NCI-H526 (cell line): ENCODE measurements at regions not wholly inside any gene's neighbourhood (a gene's known extent, or its start where the extent isn't known, plus 50 kb on each side); places are given as distances from the start of the nearest gene placed in this dataset.
"Not testable (repeated sequence)": the region's sequence is repeated elsewhere in the genome, so short reads cannot be mapped to it uniquely, and the experiment has no call there.

Experiments
- DNase-seq, 2 experiments: peaks; one replicate each; lab custom pipeline; 2025; lab: John Stamatoyannopoulos, UW

- DNase-seq: no peak
Measured at GRCh38 chr16:16938009-16938408, 532.8 kb downstream of the XYLT1 start.

DNA sequence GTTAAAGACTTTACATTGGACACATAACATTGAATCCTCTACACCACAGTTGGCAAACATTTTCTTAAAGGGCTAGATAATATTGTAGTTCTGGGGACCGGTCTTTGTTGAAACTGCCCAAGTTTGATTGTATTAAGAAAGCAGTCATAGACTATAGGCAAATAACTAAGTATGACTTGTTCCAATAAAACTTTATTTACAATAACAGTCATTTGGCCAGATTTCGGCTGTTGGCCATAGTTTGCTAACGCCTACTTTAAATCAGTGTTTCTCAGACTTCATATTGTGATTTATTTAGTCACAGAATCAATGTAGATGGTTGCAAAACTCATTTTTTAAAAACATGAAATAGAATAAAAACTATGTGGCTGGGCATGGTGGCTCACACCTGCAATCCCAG is 531.8 kb downstream of the XYLT1 start:
- DNase-seq: no peak

DNA sequence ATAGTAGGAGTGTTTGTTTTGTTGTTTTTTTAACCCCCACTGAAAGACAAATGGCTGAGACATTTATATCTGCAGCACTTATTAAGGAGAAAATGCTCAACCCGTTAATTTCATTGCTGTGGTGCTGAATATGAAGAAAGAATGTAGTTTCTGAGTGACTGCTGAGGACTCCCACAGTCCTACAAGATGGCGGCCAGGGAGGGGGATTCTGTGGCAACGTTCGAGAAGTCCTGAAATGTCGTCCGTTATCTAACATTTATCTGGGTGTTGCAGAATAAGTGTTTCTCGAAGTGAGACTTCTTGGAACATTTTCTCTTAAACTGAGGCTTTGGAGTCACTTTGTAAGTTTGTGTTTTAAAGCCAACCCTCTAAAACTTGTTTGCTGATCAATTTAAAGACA is 530.4 kb downstream of the XYLT1 start:
- no peak for DNase-seq

- DNase-seq: not testable (repeated sequence)
Measured at GRCh38 chr16:16942849-16943248, 527.9 kb downstream of the XYLT1 start.

- no peak for DNase-seq
Measured at GRCh38 chr16:16945207-16945606, 525.6 kb downstream of the XYLT1 start.

GRCh38 chr16:16956376-16956775 is 514.4 kb downstream of the XYLT1 start:
- DNase-seq: no peak

DNA sequence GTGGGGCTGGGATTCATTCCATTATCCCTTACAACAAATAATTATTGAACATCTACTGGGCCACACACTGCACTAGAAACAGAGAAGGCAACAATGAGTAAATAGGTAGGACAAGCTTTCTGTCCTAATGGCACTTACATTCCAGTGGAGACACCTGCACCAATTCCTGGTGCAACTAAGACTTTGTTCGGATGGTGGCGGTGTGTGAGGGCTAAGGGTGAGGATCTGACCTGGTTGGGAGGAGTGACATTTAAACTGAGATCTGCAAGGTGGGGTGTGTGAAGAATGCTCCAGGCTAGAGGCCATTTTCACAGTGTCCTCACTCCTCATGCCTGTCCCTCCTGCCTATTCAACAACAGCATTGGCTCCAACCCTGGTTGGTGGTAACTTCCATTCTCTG is 510.0 kb downstream of the XYLT1 start:
- DNase-seq: no peak

- DNase-seq: no peak
Measured at GRCh38 chr16:16966439-16966838, 504.3 kb downstream of the XYLT1 start.

DNA sequence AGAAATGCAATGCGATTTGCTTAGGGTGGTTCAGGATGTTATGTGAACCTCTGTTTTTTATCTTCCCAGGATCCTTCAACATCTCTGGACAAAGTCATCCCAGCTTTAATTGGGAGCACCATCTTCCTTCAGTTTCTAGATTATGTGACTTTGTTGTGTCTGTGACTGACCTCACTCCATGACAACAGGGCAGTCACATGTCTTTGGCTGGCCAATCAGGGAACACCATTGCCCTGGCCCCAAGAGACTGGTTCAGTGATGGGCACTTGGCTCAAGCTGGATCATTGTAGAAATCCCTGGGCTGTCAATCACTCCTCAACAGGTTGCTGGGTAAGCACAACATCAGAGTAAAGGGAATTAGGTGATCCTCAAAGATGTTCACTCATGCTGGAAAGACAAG is 499.7 kb downstream of the XYLT1 start:
- DNase-seq: no peak

GRCh38 chr16:16972831-16973230 is 497.9 kb downstream of the XYLT1 start:
- DNase-seq: no peak

DNA sequence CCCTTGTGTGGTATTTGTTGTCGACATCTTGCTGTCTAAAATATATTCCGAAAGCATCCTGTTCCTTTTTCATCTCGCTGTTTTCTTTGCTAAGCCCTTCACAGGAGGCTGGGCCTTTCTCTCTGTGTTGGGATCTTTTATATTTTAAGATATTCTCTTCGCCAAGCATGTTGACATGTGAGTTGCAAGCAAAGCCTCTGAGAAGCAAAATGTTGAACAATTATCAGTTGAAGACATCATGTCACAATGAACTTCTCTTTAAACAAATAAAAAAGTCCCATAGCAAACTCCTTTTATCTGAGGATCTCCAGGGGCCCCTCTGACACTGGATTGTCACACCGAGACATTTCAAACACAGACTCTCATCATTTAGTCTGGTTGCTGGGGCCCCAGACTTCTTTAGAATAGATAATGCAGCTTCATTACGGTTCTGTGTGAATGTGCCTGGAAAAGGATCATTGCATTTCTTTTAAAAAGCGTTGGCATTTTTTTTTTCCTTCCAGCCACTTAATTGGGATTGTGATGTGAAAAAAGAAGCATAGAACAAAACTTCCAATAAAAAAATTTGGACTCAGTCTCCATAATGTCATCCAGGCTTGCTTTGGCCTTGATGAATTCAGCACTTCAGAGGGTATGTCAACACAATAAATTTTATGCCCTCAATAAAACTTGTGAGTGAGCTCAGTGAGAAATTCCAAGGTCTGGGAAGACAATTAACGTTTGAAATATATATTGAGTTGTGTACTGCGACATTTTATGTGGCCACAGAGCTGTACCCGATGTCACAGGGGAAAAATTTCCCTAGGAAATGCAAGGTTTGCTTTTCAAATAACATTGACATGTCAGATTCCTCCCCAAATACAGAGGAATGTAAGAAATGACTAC is 496.8 kb downstream of the XYLT1 start:
- DNase-seq: no peak

GRCh38 chr16:16982614-16983013 is 488.1 kb downstream of the XYLT1 start:
- peak; percentile 6 to 32 for DNase-seq

- DNase-seq: no peak
Measured at GRCh38 chr16:16983582-16983981, 487.2 kb downstream of the XYLT1 start.

- DNase-seq: not testable (repeated sequence)
Measured at GRCh38 chr16:16984091-16984490, 486.7 kb downstream of the XYLT1 start.

GRCh38 chr16:16985707-16986106 is 485.1 kb downstream of the XYLT1 start:
- DNase-seq: no peak

DNA sequence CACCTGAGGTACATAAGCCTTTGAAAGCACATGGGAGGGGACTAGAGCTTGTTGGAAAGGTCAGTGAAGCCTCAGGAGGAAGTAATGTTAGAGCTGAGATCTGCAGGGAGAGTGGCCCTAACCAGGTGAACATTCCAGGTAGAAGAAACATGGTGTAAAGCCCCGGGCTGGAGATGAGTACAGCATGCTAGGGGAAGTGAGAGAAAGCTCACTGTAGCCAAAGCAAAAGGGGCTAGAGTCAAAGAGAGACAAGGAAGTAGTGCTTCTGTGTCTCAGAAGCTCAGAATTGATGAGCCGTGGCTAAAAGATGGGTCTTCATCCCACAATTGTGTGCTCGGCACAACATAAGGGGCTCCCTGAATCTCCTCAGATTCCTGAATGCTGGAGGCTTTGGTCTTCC is 481.8 kb downstream of the XYLT1 start:
- no peak for DNase-seq

- no peak for DNase-seq
Measured at GRCh38 chr16:16989368-16989767, 481.4 kb downstream of the XYLT1 start.

- DNase-seq: no peak
Measured at GRCh38 chr16:16991711-16992110, 479.0 kb downstream of the XYLT1 start.

GRCh38 chr16:16992975-16993765 is 477.6 kb downstream of the XYLT1 start:
- DNase-seq: no peak

DNA sequence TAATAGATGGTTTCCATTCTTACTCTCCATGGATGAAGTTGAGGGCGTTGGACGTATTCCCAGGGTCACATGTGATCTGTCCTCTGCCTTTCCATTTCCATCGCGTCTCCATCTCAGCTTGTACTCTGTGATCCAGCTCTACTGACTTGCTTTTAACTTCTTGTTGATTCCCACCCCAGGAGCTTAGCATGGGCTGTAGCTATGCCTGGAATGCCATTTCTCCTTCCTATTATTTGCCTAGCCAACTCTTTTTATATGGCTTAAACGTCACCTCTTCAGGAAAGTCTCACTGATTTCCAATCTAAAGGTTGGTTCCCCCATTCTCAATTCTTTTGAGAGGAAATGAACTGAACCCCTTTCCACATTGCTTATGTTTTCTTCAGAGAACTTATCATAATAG is 475.9 kb downstream of the XYLT1 start:
- no peak for DNase-seq

GRCh38 chr16:16996827-16997226 is 473.9 kb downstream of the XYLT1 start:
- no peak for DNase-seq

GRCh38 chr16:16997349-16997748 is 473.4 kb downstream of the XYLT1 start:
- no peak for DNase-seq

DNA sequence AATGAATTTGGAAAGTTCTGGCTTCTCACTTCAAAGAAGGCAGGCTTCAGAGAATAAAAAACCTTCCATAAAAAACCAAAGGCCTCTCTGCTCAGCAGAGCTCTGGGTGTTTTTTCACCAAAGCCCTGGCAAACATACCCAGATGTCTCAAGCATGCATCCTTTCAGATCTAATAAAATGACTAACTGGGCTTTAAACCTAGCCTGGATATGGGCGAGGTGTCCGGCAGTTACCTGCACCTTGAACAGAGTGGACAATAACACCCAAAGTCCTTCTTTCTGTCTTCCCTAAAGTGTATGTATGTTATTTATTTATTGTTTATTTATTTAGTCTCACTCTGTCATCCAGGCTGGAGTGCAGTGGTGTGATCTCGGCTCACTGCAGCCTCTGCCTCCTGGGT is 469.3 kb downstream of the XYLT1 start:
- DNase-seq: no peak
